ENCODE measurements at regions not wholly inside any gene's neighbourhood (a gene's known extent, or its start where the extent isn't known, plus 50 kb on each side); places are given as distances from the start of the nearest gene placed in this dataset.

DNA sequence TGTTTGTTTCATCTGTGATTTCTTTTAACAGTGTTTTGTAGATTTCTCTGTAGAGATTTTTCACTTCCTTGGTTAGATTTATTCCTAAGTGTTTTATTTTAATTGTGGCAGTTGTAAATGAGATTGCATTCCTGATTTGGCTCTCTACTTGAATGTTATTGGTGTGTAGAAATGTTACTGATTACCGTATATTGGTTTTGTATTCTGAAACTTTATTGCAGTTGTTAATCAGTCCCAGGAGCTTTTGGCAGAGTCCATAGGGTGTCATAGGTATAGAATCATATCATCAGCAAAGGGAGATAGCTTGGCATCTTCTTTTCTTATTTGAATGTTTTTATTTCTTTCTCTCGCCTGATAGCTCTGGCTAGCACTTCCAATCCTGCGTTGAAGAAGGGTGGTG lies 1386.7 kb downstream of the SLITRK5 start:
- TF ChIP-seq, protein P1, sequence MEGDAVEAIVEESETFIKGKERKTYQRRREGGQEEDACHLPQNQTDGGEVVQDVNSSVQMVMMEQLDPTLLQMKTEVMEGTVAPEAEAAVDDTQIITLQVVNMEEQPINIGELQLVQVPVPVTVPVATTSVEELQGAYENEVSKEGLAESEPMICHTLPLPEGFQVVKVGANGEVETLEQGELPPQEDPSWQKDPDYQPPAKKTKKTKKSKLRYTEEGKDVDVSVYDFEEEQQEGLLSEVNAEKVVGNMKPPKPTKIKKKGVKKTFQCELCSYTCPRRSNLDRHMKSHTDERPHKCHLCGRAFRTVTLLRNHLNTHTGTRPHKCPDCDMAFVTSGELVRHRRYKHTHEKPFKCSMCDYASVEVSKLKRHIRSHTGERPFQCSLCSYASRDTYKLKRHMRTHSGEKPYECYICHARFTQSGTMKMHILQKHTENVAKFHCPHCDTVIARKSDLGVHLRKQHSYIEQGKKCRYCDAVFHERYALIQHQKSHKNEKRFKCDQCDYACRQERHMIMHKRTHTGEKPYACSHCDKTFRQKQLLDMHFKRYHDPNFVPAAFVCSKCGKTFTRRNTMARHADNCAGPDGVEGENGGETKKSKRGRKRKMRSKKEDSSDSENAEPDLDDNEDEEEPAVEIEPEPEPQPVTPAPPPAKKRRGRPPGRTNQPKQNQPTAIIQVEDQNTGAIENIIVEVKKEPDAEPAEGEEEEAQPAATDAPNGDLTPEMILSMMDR (IDR thresholded peaks at IDR 0.05; ENCODE audit: low read depth, low read length), result no peak
- no peak for TF ChIP-seq EZH2phosphoT487 (IDR thresholded peaks at IDR 0.05; ENCODE audit: low read depth)

Measured in OCI-LY3 (cell line).